HS-5 (cell line): ENCODE measurements at regions not wholly inside any gene's neighbourhood (a gene's known extent, or its start where the extent isn't known, plus 50 kb on each side); places are given as distances from the start of the nearest gene placed in this dataset.

Source experiments
- DNase-seq: peaks from one replicate; pipeline ENCODE4 v3.0.0-alpha.2; 2012; ENCODE audit warnings: low read depth

- DNase-seq, result no peak
Observed at GRCh38 chr12:105805730-105806399, 332.9 kb downstream of the NUAK1 start.

GRCh38 chr12:105806400-105806770 is 332.4 kb downstream of the NUAK1 start:
- no peak for DNase-seq

- no peak for DNase-seq
Observed at GRCh38 chr12:105812366-105812765, 326.4 kb downstream of the NUAK1 start.

- no peak for DNase-seq
Observed at GRCh38 chr12:105813201-105813600, 325.6 kb downstream of the NUAK1 start.

GRCh38 chr12:105814283-105814682 is 324.5 kb downstream of the NUAK1 start:
- no peak for DNase-seq

GRCh38 chr12:105819549-105819948 is 319.2 kb downstream of the NUAK1 start:
- no peak for DNase-seq

- no peak for DNase-seq
Observed at GRCh38 chr12:105820429-105821125, 318.2 kb downstream of the NUAK1 start.

- no peak for DNase-seq
Observed at GRCh38 chr12:105822131-105823105, 316.3 kb downstream of the NUAK1 start.

GRCh38 chr12:105823810-105824209 is 314.9 kb downstream of the NUAK1 start:
- DNase-seq, result no peak

GRCh38 chr12:105825141-105825540 is 313.6 kb downstream of the NUAK1 start:
- no peak for DNase-seq

GRCh38 chr12:105831372-105831771 is 307.4 kb downstream of the NUAK1 start:
- no peak for DNase-seq

- no peak for DNase-seq
Observed at GRCh38 chr12:105832021-105832420, 306.7 kb downstream of the NUAK1 start.

GRCh38 chr12:105832806-105833205 is 305.9 kb downstream of the NUAK1 start:
- DNase-seq, result no peak

GRCh38 chr12:105834496-105834895 is 304.3 kb downstream of the NUAK1 start:
- DNase-seq, result no peak

- no peak for DNase-seq
Observed at GRCh38 chr12:105835580-105836241, 303.0 kb downstream of the NUAK1 start.

- no peak for DNase-seq
Observed at GRCh38 chr12:105836242-105836622, 302.5 kb downstream of the NUAK1 start.

GRCh38 chr12:105839629-105840127 is 299.1 kb downstream of the NUAK1 start:
- DNase-seq, result no peak

- DNase-seq, result no peak
Observed at GRCh38 chr12:105840384-105840783, 298.4 kb downstream of the NUAK1 start.

- DNase-seq, result no peak
Observed at GRCh38 chr12:105841840-105842239, 296.9 kb downstream of the NUAK1 start.

- no peak for DNase-seq
Observed at GRCh38 chr12:105843561-105843960, 295.2 kb downstream of the NUAK1 start.

- DNase-seq, result no peak
Observed at GRCh38 chr12:105843986-105844760, 294.6 kb downstream of the NUAK1 start.
